ENCODE measurements at regions not wholly inside any gene's neighbourhood (a gene's known extent, or its start where the extent isn't known, plus 50 kb on each side); places are given as distances from the start of the nearest gene placed in this dataset.

DNA sequence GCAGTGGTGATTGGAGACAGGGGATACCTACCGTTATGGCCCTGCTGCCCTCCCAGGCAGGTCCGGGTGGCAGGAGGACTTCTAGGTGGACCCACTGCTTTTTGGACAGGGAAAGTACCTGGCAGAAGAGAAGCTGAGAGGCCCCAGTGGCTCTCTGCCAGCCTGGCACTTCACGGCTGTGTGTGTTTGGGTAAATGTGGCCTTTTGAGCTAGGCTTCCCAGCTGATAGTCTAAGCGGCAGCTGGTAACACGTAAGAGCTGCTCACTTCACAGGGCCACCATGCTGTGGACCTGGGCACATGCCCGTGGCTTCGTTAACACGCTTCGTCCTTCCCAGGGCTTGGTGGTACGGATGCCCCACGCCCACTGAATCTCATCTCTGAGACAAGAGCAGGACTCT lies 92.0 kb upstream of the CLCN4 start:
- TF ChIP-seq, protein P1, sequence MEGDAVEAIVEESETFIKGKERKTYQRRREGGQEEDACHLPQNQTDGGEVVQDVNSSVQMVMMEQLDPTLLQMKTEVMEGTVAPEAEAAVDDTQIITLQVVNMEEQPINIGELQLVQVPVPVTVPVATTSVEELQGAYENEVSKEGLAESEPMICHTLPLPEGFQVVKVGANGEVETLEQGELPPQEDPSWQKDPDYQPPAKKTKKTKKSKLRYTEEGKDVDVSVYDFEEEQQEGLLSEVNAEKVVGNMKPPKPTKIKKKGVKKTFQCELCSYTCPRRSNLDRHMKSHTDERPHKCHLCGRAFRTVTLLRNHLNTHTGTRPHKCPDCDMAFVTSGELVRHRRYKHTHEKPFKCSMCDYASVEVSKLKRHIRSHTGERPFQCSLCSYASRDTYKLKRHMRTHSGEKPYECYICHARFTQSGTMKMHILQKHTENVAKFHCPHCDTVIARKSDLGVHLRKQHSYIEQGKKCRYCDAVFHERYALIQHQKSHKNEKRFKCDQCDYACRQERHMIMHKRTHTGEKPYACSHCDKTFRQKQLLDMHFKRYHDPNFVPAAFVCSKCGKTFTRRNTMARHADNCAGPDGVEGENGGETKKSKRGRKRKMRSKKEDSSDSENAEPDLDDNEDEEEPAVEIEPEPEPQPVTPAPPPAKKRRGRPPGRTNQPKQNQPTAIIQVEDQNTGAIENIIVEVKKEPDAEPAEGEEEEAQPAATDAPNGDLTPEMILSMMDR (IDR thresholded peaks at IDR 0.05), result no peak
- TF ChIP-seq POLR2A (IDR thresholded peaks at IDR 0.05), result no peak

Data from lower leg skin (tissue), 3 donors.